HEK293 (cell line): ENCODE measurements at regions not wholly inside any gene's neighbourhood (a gene's known extent, or its start where the extent isn't known, plus 50 kb on each side); places are given as distances from the start of the nearest gene placed in this dataset.

Source experiments
- CTCF ChIA-PET: fragments of 350-600 bp; formaldehyde crosslinking; extraction: SDS; loops from one replicate; lab custom pipeline; 2021; ENCODE audit warnings: antibody characterized with exemption; lab: Yijun Ruan, JAX
- POLR2A ChIA-PET: fragments of 300-600 bp; formaldehyde crosslinking; extraction: SDS; loops from one replicate; lab custom pipeline; 2020; ENCODE audit warnings: antibody characterized with exemption, inconsistent platforms; lab: Yijun Ruan, JAX
- H3K27ac ChIP-seq: fragments of 200-500 bp; sonication (Bioruptor generic); 2 replicates; pipeline ENCODE4 v1.5.1; 2014; ENCODE audit warnings: low read depth, low read length, control low read depth, inconsistent platforms; ENCODE audit errors: extremely low read depth
- H3K36me3 ChIP-seq, 2 experiments: fragments of 200-500 bp in 1 of 2; sonication (Bioruptor generic) in 1 of 2; 1 replicate in 1 of 2; 2 replicates in 1 of 2; pipeline ENCODE4 v1.5.1; 2014 to 2017; ENCODE audit warnings: inconsistent platforms in 2 of 2, low read length in 2 of 2; ENCODE audit not compliant: control insufficient read depth in 2 of 2, insufficient read depth in 1 of 2
- H3K4me1 ChIP-seq: fragments of 200-500 bp; sonication (Bioruptor generic); 2 replicates; pipeline ENCODE4 v1.5.1; 2014; ENCODE audit warnings: mild to moderate bottlenecking, low read length, inconsistent platforms; ENCODE audit not compliant: control insufficient read depth, insufficient read depth
- H3K4me3 ChIP-seq: 2 replicates; pipeline ENCODE4 v1.5.1; 2011; ENCODE audit warnings: low read depth, mild to moderate bottlenecking, control low read depth, low read length, moderate library complexity
- H3K9me3 ChIP-seq: fragments of 200-500 bp; sonication (Bioruptor generic); 2 replicates; pipeline ENCODE4 v1.5.1; 2014; ENCODE audit warnings: low read depth, low read length, inconsistent platforms; ENCODE audit not compliant: control insufficient read depth, insufficient read depth
- ELK4 ChIP-seq: IDR thresholded peaks from 2 replicates; pipeline ENCODE4 v1.6.1; 2011; ENCODE audit warnings: mild to moderate bottlenecking, low read depth, low read length, borderline replicate concordance
- GLI4 ChIP-seq: fragments of 450-650 bp; formaldehyde crosslinking; IDR thresholded peaks from 2 replicates; pipeline ENCODE4 v1.5.1; 2016; ENCODE audit warnings: missing biosample characterization, missing genetic modification characterization
- MEIS1 ChIP-seq: sonication (generic); formaldehyde crosslinking; IDR thresholded peaks from 2 replicates; pipeline ENCODE4 v1.8.1; 2022; ENCODE audit warnings: missing genetic modification reagents, mild to moderate bottlenecking, borderline replicate concordance
- SCRT2 ChIP-seq: fragments of 450-650 bp; formaldehyde crosslinking; IDR thresholded peaks from 2 replicates; pipeline ENCODE4 v1.5.1; 2016; ENCODE audit warnings: missing biosample characterization, missing genetic modification characterization
- SP2 ChIP-seq: fragments of 450-650 bp; formaldehyde crosslinking; IDR thresholded peaks from 2 replicates; pipeline ENCODE4 v1.5.1; 2016; ENCODE audit warnings: missing biosample characterization, missing genetic modification characterization
- ZBTB48 ChIP-seq: fragments of 450-650 bp; formaldehyde crosslinking; IDR thresholded peaks from 2 replicates; pipeline ENCODE4 v1.5.1; 2016; ENCODE audit warnings: missing biosample characterization, missing genetic modification characterization
- ZFHX2 ChIP-seq: fragments of 450-650 bp; formaldehyde crosslinking; conservative IDR thresholded peaks from 2 replicates; pipeline ENCODE4 v1.5.1; 2016; ENCODE audit warnings: missing biosample characterization, missing genetic modification characterization
- ZNF184 ChIP-seq: fragments of 450-650 bp; IDR thresholded peaks from 2 replicates; pipeline ENCODE4 v1.5.1; 2018; ENCODE audit warnings: missing biosample characterization, mild to moderate bottlenecking, missing genetic modification characterization
- ZNF19 ChIP-seq: fragments of 450-650 bp; formaldehyde crosslinking; IDR thresholded peaks from 2 replicates; pipeline ENCODE4; 2016; ENCODE audit warnings: missing biosample characterization, missing genetic modification characterization, low read depth
- ZNF2 ChIP-seq: fragments of 450-650 bp; formaldehyde crosslinking; IDR thresholded peaks from 2 replicates; pipeline ENCODE4 v1.5.1; 2016; ENCODE audit warnings: missing biosample characterization, missing genetic modification characterization
- ZNF223 ChIP-seq: fragments of 450-650 bp; formaldehyde crosslinking; IDR thresholded peaks from 2 replicates; pipeline ENCODE4 v1.5.1; 2016; ENCODE audit warnings: missing biosample characterization, missing genetic modification characterization
- ZNF350 ChIP-seq: fragments of 450-650 bp; formaldehyde crosslinking; IDR thresholded peaks from 2 replicates; pipeline ENCODE4 v1.5.0; 2017; ENCODE audit warnings: missing biosample characterization, mild to moderate bottlenecking, missing genetic modification characterization
- ZNF404 ChIP-seq: fragments of 450-650 bp; formaldehyde crosslinking; IDR thresholded peaks from 2 replicates; pipeline ENCODE4 v1.5.1; 2017; ENCODE audit warnings: missing biosample characterization, missing genetic modification characterization
- ZNF449 ChIP-seq: fragments of 450-650 bp; formaldehyde crosslinking; IDR thresholded peaks from 2 replicates; pipeline ENCODE4 v1.5.1; 2017; ENCODE audit warnings: missing biosample characterization, mild to moderate bottlenecking, missing genetic modification characterization, moderate library complexity
- ZNF529 ChIP-seq: fragments of 450-650 bp; formaldehyde crosslinking; IDR thresholded peaks from 2 replicates; pipeline ENCODE4 v1.5.1; 2017; ENCODE audit warnings: missing genetic modification characterization, missing biosample characterization; ENCODE audit not compliant: insufficient replicate concordance
- ZNF530 ChIP-seq: fragments of 450-650 bp; formaldehyde crosslinking; IDR thresholded peaks from 2 replicates; pipeline ENCODE4 v1.5.1; 2016; ENCODE audit warnings: low read depth, missing biosample characterization, missing genetic modification characterization
- ZNF549 ChIP-seq: fragments of 450-650 bp; IDR thresholded peaks from 2 replicates; pipeline ENCODE4 v1.5.1; 2018; ENCODE audit warnings: missing biosample characterization, missing genetic modification characterization, mild to moderate bottlenecking, inconsistent platforms, moderate library complexity
- ZNF555 ChIP-seq: fragments of 450-650 bp; formaldehyde crosslinking; conservative IDR thresholded peaks from 2 replicates; pipeline ENCODE4 v1.5.1; 2017; ENCODE audit warnings: missing biosample characterization, mild to moderate bottlenecking, missing genetic modification characterization, inconsistent platforms
- ZNF558 ChIP-seq: fragments of 450-650 bp; formaldehyde crosslinking; IDR thresholded peaks from 2 replicates; pipeline ENCODE4 v1.5.1; 2016; ENCODE audit warnings: missing biosample characterization, missing genetic modification characterization
- ZNF585B ChIP-seq: fragments of 450-650 bp; formaldehyde crosslinking; IDR thresholded peaks from 2 replicates; pipeline ENCODE4 v1.5.1; 2016; ENCODE audit warnings: missing biosample characterization, missing genetic modification characterization
- ZNF624 ChIP-seq: fragments of 450-650 bp; formaldehyde crosslinking; IDR thresholded peaks from 2 replicates; pipeline ENCODE4 v1.5.1; 2017; ENCODE audit warnings: missing biosample characterization, missing genetic modification characterization
- ZNF747 ChIP-seq: fragments of 450-650 bp; formaldehyde crosslinking; IDR thresholded peaks from 2 replicates; pipeline ENCODE4 v1.5.1; 2016; ENCODE audit warnings: missing biosample characterization, missing genetic modification characterization
- ZNF768 ChIP-seq: fragments of 450-650 bp; formaldehyde crosslinking; IDR thresholded peaks from 2 replicates; pipeline ENCODE4 v1.5.1; 2018; ENCODE audit warnings: missing biosample characterization, mild to moderate bottlenecking, missing genetic modification characterization
- ZNF776 ChIP-seq: fragments of 450-650 bp; formaldehyde crosslinking; IDR thresholded peaks from 2 replicates; pipeline ENCODE4 v1.5.0; 2017; ENCODE audit warnings: missing biosample characterization, missing genetic modification characterization, borderline replicate concordance

GRCh38 chr4:183392377-183392776 is 52.1 kb upstream of the CDKN2AIP start:
- H3K4me1 ChIP-seq = no peaks in the 10 kb centered on the region
- no peak for TF ChIP-seq ZNF776 (tag by site-specific recombination)
- no peak for TF ChIP-seq ZNF2 (tag by site-specific recombination)
- TF ChIP-seq ZNF549 (tag by site-specific recombination) = no peak
- TF ChIP-seq ZNF223 (tag by site-specific recombination) = no peak
- TF ChIP-seq ZNF747 = no peak
- TF ChIP-seq, all 188 proteins: peak for 0
- ChIA-PET POLR2A (no interaction called here), CTCF (no interaction called here)
- H3K4me3 ChIP-seq = no peak overlapping the region
- no peak overlapping the region for H3K27ac ChIP-seq
- no peaks in the 10 kb centered on the region for H3K36me3 ChIP-seq
- no peaks in the 10 kb centered on the region for H3K9me3 ChIP-seq

GRCh38 chr4:183393446-183393845 is 51.0 kb upstream of the CDKN2AIP start:
- Histone ChIP-seq H3K4me1 (no peaks in the 10 kb centered on the region), H3K36me3 (no peaks in the 10 kb centered on the region), H3K27ac (no peak overlapping the region), H3K4me3 (no peak overlapping the region), H3K9me3 (no peaks in the 10 kb centered on the region)
- POLR2A ChIA-PET = no interaction called here
- TF ChIP-seq ZNF768 = no peak
- no peak for TF ChIP-seq GLI4 (tag by site-specific recombination)
- TF ChIP-seq ZFHX2 (tag by site-specific recombination) = no peak
- no peak for TF ChIP-seq ZNF624 (tag by site-specific recombination)
- TF ChIP-seq SP2 = no peak
- TF ChIP-seq ELK4 = no peak
- CTCF ChIA-PET = no interaction called here

- H3K36me3 ChIP-seq = no peaks in the 10 kb centered on the region
- CTCF ChIA-PET = no interaction called here
- H3K27ac ChIP-seq = no peak overlapping the region
- TF ChIP-seq ZNF19 (tag by site-specific recombination) (no peak), ZNF558 (tag by site-specific recombination) (no peak), ZNF184 (no peak), ZNF449 (tag by site-specific recombination) (peak; percentile 98), ZNF404 (tag by site-specific recombination) (no peak), ZBTB48 (tag by site-specific recombination) (peak; percentile 49; the same call in 1 of the 2 replicates), ZNF585B (tag by site-specific recombination) (no peak), ZNF529 (no peak), ZNF350 (tag by site-specific recombination) (no peak), MEIS1 (no peak), SCRT2 (tag by site-specific recombination) (no peak), ZNF555 (tag by site-specific recombination) (no peak), ZNF530 (tag by site-specific recombination) (no peak)
- no peak overlapping the region for H3K4me3 ChIP-seq
- POLR2A ChIA-PET = no interaction called here
- H3K9me3 ChIP-seq = no peaks in the 10 kb centered on the region
- H3K4me1 ChIP-seq = no peaks in the 10 kb centered on the region
Observed at GRCh38 chr4:183394166-183394951, 50.1 kb upstream of the CDKN2AIP start.
